Fibroblast of villous mesenchyme (primary cell): ENCODE measurements at regions not wholly inside any gene's neighbourhood (a gene's known extent, or its start where the extent isn't known, plus 50 kb on each side); places are given as distances from the start of the nearest gene placed in this dataset.

Experiments
- DNase-seq: peaks from one replicate; pipeline ENCODE4 v3.0.0-alpha.2; 2010; ENCODE audit warnings: low read depth
- H3K4me3 ChIP-seq: 2 replicates; pipeline ENCODE4 v1.5.1; 2011; ENCODE audit warnings: low read depth, mild to moderate bottlenecking, low read length
- TF ChIP-seq, protein P1 (sequence below): IDR thresholded peaks from 2 replicates; pipeline ENCODE4 v1.5.1; 2012; ENCODE audit warnings: low read depth, mild to moderate bottlenecking, low read length; ENCODE audit not compliant: insufficient read depth

DNA sequence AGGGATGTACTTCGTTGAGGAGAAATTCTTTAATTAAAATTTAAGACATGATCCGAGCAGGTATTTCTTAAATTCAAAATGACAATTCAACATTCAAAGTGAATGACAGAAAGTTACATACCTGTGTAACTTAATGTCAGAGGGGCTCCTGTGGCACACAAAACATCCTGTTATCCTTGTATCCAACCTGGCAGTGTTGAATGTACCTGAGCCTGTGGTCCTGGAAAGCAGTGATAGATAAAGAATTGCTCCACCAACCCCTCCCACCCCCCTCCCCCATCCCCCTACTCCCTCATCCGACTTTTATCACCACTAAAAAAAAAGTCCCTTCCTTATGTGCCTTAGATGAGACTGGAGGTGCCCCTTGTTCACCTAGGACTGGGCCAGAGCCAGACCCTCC, 119.4 kb upstream of the ADCY1 start:
- TF ChIP-seq, protein P1, sequence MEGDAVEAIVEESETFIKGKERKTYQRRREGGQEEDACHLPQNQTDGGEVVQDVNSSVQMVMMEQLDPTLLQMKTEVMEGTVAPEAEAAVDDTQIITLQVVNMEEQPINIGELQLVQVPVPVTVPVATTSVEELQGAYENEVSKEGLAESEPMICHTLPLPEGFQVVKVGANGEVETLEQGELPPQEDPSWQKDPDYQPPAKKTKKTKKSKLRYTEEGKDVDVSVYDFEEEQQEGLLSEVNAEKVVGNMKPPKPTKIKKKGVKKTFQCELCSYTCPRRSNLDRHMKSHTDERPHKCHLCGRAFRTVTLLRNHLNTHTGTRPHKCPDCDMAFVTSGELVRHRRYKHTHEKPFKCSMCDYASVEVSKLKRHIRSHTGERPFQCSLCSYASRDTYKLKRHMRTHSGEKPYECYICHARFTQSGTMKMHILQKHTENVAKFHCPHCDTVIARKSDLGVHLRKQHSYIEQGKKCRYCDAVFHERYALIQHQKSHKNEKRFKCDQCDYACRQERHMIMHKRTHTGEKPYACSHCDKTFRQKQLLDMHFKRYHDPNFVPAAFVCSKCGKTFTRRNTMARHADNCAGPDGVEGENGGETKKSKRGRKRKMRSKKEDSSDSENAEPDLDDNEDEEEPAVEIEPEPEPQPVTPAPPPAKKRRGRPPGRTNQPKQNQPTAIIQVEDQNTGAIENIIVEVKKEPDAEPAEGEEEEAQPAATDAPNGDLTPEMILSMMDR, result no peak
- H3K4me3 ChIP-seq, result no peak overlapping the region
- DNase-seq, result no peak

GRCh38 chr7:45455662-45456061, 118.5 kb upstream of the ADCY1 start:
- TF ChIP-seq, protein P1, result no peak
- no peak overlapping the region for H3K4me3 ChIP-seq
- no peak for DNase-seq

DNA sequence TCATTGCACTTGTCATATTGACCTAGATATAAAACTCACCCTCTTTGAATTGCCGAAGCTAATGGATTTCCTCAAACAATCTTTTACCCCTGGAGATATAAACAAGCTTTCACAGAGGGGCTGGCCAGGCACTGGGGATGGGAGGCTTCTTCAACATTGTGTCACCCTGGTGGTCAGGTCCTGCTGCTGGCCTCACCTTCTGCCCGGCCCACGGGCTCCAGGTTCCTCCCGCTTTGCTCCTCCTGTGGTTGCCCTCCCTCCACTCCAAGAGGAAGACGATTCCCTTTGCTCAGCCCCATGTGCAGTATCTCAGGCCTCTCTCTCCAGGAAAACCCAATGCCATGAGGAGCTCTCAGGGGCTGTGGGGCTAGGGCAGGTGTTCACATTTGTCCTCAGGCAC, 118.1 kb upstream of the ADCY1 start:
- no peak for DNase-seq
- TF ChIP-seq, protein P1, result no peak
- no peak overlapping the region for H3K4me3 ChIP-seq

DNA sequence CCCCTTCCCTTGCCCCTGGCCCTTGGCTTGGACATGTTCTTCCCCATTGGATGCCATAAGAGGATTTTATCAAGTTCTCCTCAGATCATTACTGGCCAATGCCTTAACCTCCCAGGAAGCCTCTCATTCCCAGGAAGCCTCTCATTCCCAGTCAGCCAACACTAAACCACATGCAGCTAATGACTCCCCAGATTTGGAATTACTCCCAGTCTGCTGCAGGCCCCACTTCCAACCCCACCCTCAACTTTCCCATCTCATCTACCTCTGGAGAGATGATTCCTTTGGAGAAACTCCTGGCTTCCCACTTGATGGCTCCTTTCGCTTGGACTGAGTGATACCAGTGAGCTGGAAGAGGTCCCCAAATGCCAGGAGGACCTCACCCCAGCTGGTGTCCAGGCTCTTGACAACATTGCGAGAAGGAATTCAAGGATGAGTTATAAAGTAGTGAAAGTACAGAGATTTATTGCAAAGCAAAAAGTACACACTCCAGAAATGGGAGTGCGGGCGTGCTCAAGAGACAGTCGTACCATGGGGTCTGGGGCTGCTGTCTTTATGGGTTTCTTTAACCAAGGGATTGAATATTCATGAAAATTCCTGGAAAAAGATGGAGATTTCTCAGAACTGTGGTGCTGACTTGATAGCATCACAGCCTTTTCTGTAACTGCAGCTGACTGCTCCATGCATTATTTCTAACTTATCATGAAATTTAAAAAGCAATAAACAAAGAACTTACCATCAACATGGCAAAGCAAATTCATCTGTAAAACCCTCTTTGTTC, 117.2 kb upstream of the ADCY1 start:
- TF ChIP-seq, protein P1, result no peak
- DNase-seq, result no peak
- H3K4me3 ChIP-seq, result no peak overlapping the region

GRCh38 chr7:45457591-45457990, 116.6 kb upstream of the ADCY1 start:
- DNase-seq, result no peak
- TF ChIP-seq, protein P1, result no peak
- no peak overlapping the region for H3K4me3 ChIP-seq

GRCh38 chr7:45459476-45459875, 114.7 kb upstream of the ADCY1 start:
- TF ChIP-seq, protein P1, result no peak
- H3K4me3 ChIP-seq, result no peak overlapping the region
- DNase-seq, result no peak

GRCh38 chr7:45460379-45460778, 113.8 kb upstream of the ADCY1 start:
- H3K4me3 ChIP-seq, result no peak overlapping the region
- DNase-seq, result no peak
- TF ChIP-seq, protein P1, result no peak
